ENCODE measurements at regions not wholly inside any gene's neighbourhood (a gene's known extent, or its start where the extent isn't known, plus 50 kb on each side); places are given as distances from the start of the nearest gene placed in this dataset.

- ChIA-PET CTCF (no interaction called here), POLR2A (no interaction called here)
- no peak for TF ChIP-seq FOXK2 (IDR thresholded peaks at IDR 0.05)
- no peak for TF ChIP-seq L3MBTL2 (conservative IDR thresholded peaks at IDR 0.05)
- TF ChIP-seq ZNF384 (IDR thresholded peaks at IDR 0.05) = no peak
- no peak for TF ChIP-seq SP1 (IDR thresholded peaks at IDR 0.05)
- no peak for TF ChIP-seq ARNT (IDR thresholded peaks at IDR 0.05)
- no peak for TF ChIP-seq ELF4 (IDR thresholded peaks at IDR 0.05)
- TF ChIP-seq, protein P1, sequence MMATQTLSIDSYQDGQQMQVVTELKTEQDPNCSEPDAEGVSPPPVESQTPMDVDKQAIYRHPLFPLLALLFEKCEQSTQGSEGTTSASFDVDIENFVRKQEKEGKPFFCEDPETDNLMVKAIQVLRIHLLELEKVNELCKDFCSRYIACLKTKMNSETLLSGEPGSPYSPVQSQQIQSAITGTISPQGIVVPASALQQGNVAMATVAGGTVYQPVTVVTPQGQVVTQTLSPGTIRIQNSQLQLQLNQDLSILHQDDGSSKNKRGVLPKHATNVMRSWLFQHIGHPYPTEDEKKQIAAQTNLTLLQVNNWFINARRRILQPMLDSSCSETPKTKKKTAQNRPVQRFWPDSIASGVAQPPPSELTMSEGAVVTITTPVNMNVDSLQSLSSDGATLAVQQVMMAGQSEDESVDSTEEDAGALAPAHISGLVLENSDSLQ (IDR thresholded peaks at IDR 0.05) = no peak
- no peak for TF ChIP-seq NFRKB (IDR thresholded peaks at IDR 0.05)
- no peak for TF ChIP-seq SUZ12 (IDR thresholded peaks at IDR 0.05)
- TF ChIP-seq HDGF (IDR thresholded peaks at IDR 0.05; ENCODE audit: borderline replicate concordance) = no peak
- TF ChIP-seq FOXA1 (IDR thresholded peaks at IDR 0.05) = no peak
- no peak for TF ChIP-seq TARDBP (IDR thresholded peaks at IDR 0.05)
- no peak for TF ChIP-seq FOXM1 (IDR thresholded peaks at IDR 0.05; ENCODE audit: borderline replicate concordance)
- TF ChIP-seq BHLHE40 (IDR thresholded peaks at IDR 0.05; ENCODE audit: borderline replicate concordance) = no peak
- TF ChIP-seq LEF1 (IDR thresholded peaks at IDR 0.05; ENCODE audit: borderline replicate concordance) = no peak
- no peak for TF ChIP-seq CTBP1 (IDR thresholded peaks at IDR 0.05; ENCODE audit: borderline replicate concordance)
- no peak for DNase-seq (ENCODE audit: extremely low spot score)
Measured at GRCh38 chr12:115343601-115344000, 659.6 kb upstream of the TBX3 start.

DNA sequence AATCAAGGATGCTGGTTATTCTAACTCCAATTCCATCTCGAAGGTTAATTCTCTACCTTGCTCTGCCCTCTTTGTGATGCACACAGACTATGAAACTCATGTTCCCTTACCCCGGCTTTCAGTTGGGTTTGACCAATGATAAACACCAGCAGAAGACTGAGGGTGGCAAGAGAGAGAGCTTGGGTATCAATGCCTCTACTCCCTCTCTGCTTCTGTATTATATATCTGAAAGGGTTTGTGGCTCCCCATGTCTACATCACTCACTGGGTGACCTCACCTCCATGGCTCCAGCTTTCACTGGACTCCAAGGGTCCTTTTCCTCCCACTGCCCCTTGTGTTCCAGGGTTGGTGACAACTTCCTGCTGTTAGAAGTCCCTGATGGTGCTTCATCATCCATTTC is 659.0 kb upstream of the TBX3 start:
- CTCF ChIA-PET = no interaction called here
- no peak for TF ChIP-seq FOXM1 (IDR thresholded peaks at IDR 0.05; ENCODE audit: borderline replicate concordance)
- no peak for TF ChIP-seq SP1 (IDR thresholded peaks at IDR 0.05)
- no peak for TF ChIP-seq L3MBTL2 (conservative IDR thresholded peaks at IDR 0.05)
- no peak for DNase-seq (ENCODE audit: extremely low spot score)
- POLR2A ChIA-PET = no interaction called here

GRCh38 chr12:115341442-115341841 is 657.5 kb upstream of the TBX3 start:
- ChIA-PET CTCF (interaction anchor here (1.4 kb wide), 1 partner anchor 679 kb away, joined by 3 read pairs; no protein-coding TSS in a partner anchor), POLR2A (no interaction called here)
- TF ChIP-seq FOXA1 (IDR thresholded peaks at IDR 0.05) = no peak
- TF ChIP-seq TARDBP (IDR thresholded peaks at IDR 0.05) = no peak
- no peak for TF ChIP-seq NFRKB (IDR thresholded peaks at IDR 0.05)
- TF ChIP-seq ZNF384 (IDR thresholded peaks at IDR 0.05) = no peak
- no peak for TF ChIP-seq SP1 (IDR thresholded peaks at IDR 0.05)
- no peak for TF ChIP-seq SUZ12 (IDR thresholded peaks at IDR 0.05)
- TF ChIP-seq CTBP1 (IDR thresholded peaks at IDR 0.05; ENCODE audit: borderline replicate concordance) = no peak
- no peak for TF ChIP-seq HDGF (IDR thresholded peaks at IDR 0.05; ENCODE audit: borderline replicate concordance)
- DNase-seq (ENCODE audit: extremely low spot score) = no peak

GRCh38 chr12:115338566-115339294 is 654.8 kb upstream of the TBX3 start:
- ChIA-PET POLR2A (no interaction called here), CTCF (no interaction called here)
- no peak for DNase-seq (ENCODE audit: extremely low spot score)
- TF ChIP-seq HDGF (IDR thresholded peaks at IDR 0.05; ENCODE audit: borderline replicate concordance) = no peak
- TF ChIP-seq BHLHE40 (IDR thresholded peaks at IDR 0.05; ENCODE audit: borderline replicate concordance) = no peak
- TF ChIP-seq, protein P1 (IDR thresholded peaks at IDR 0.05) = no peak
- no peak for TF ChIP-seq TARDBP (IDR thresholded peaks at IDR 0.05)
- TF ChIP-seq FOXK2 (IDR thresholded peaks at IDR 0.05) = no peak
- no peak for TF ChIP-seq ARNT (IDR thresholded peaks at IDR 0.05)
- TF ChIP-seq ZNF384 (IDR thresholded peaks at IDR 0.05) = no peak
- TF ChIP-seq FOXM1 (IDR thresholded peaks at IDR 0.05; ENCODE audit: borderline replicate concordance) = no peak
- no peak for TF ChIP-seq NFRKB (IDR thresholded peaks at IDR 0.05)
- TF ChIP-seq CTBP1 (IDR thresholded peaks at IDR 0.05; ENCODE audit: borderline replicate concordance) = no peak
- TF ChIP-seq LEF1 (IDR thresholded peaks at IDR 0.05; ENCODE audit: borderline replicate concordance) = no peak
- no peak for TF ChIP-seq L3MBTL2 (conservative IDR thresholded peaks at IDR 0.05)

DNA sequence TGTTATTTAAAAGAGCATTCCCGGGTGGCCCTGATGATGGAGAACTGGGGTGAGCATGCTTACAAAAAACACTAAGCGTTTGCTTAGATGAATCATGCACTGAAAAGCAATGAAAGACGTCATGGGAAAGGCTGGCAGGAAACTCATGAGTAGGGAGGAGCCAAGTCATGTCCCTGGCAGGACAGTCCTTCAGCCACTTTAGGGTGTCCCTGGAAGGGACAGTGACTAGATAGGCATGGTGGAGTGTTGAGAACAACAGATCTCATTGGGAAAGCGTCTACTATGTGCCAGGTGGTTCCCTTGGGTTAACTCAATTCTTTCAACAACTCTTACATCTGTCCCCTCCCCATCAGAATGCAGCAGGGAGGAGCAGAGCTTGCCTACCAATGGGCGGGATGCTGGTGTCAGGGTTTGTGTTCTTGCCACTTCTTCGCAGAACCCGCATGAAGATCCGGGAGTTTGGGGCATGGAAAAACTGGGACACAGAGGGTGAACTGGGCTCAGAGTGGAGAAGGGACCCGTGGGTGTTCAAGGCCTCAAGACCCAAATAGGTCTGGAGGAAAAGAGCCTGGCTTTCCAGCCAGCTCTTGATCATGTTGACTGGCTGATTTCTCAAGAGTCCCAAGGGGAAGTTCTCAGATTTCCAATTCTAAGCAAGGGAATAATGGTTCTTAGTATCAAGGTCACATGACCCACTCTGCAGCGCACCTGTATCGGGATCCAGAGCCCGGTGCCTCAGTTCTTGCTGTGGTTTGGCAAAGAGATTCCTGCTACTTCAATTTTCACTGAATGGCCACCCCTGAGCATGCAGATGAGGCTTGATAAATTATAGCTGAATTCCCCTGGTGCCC is 653.9 kb upstream of the TBX3 start:
- CTCF ChIA-PET = no interaction called here
- no peak for DNase-seq (ENCODE audit: extremely low spot score)
- POLR2A ChIA-PET = no interaction called here
- TF ChIP-seq ELF4 (IDR thresholded peaks at IDR 0.05) = no peak
- no peak for TF ChIP-seq FOXM1 (IDR thresholded peaks at IDR 0.05; ENCODE audit: borderline replicate concordance)
- TF ChIP-seq CTBP1 (IDR thresholded peaks at IDR 0.05; ENCODE audit: borderline replicate concordance) = no peak

GRCh38 chr12:115336506-115336905 is 652.5 kb upstream of the TBX3 start:
- POLR2A ChIA-PET = no interaction called here

More at GRCh38 chr12:115336506-115336905, 652.5 kb upstream of the TBX3 start:
- no peak for DNase-seq (ENCODE audit: extremely low spot score)
- CTCF ChIA-PET = no interaction called here
- TF ChIP-seq ARNT (IDR thresholded peaks at IDR 0.05) = no peak
- no peak for TF ChIP-seq SP1 (IDR thresholded peaks at IDR 0.05)
- no peak for TF ChIP-seq CTBP1 (IDR thresholded peaks at IDR 0.05; ENCODE audit: borderline replicate concordance)
- TF ChIP-seq ELF4 (IDR thresholded peaks at IDR 0.05) = no peak
- no peak for TF ChIP-seq FOXK2 (IDR thresholded peaks at IDR 0.05)
- TF ChIP-seq TARDBP (IDR thresholded peaks at IDR 0.05) = no peak
- no peak for TF ChIP-seq NFRKB (IDR thresholded peaks at IDR 0.05)
- TF ChIP-seq, protein P1 (IDR thresholded peaks at IDR 0.05) = no peak
- TF ChIP-seq ZNF384 (IDR thresholded peaks at IDR 0.05) = no peak
- no peak for TF ChIP-seq LEF1 (IDR thresholded peaks at IDR 0.05; ENCODE audit: borderline replicate concordance)
- TF ChIP-seq FOXA1 (IDR thresholded peaks at IDR 0.05) = no peak
- no peak for TF ChIP-seq SUZ12 (IDR thresholded peaks at IDR 0.05)
